BLaER1 (cell line): ENCODE measurements at regions not wholly inside any gene's neighbourhood (a gene's known extent, or its start where the extent isn't known, plus 50 kb on each side); places are given as distances from the start of the nearest gene placed in this dataset.

Experiments used
- H3K27ac ChIP-seq: shearing (Covaris generic); formaldehyde crosslinking; 2 replicates; pipeline ENCODE4 v1.8.1; 2022
- H3K27me3 ChIP-seq: shearing (Covaris generic); formaldehyde crosslinking; 2 replicates; pipeline ENCODE4 v1.8.1; 2022
- H3K36me3 ChIP-seq: shearing (Covaris generic); formaldehyde crosslinking; 2 replicates; pipeline ENCODE4 v1.8.1; 2022
- H3K4me1 ChIP-seq: shearing (Covaris generic); formaldehyde crosslinking; 2 replicates; pipeline ENCODE4 v1.8.1; 2022
- H3K4me2 ChIP-seq: shearing (Covaris generic); formaldehyde crosslinking; 2 replicates; pipeline ENCODE4 v1.8.1; 2022
- H3K4me3 ChIP-seq: shearing (Covaris generic); formaldehyde crosslinking; 2 replicates; pipeline ENCODE4 v1.8.1; 2022
- H3K9ac ChIP-seq: shearing (Covaris generic); formaldehyde crosslinking; 2 replicates; pipeline ENCODE4 v1.8.1; 2022
- H3K9me3 ChIP-seq: shearing (Covaris generic); formaldehyde crosslinking; 2 replicates; pipeline ENCODE4 v1.8.1; 2022
- H4K20me1 ChIP-seq: shearing (Covaris generic); formaldehyde crosslinking; 2 replicates; pipeline ENCODE4 v1.8.1; 2022
- Cebpa-rat ChIP-seq: shearing (Covaris generic); IDR thresholded peaks from 2 replicates; pipeline ENCODE4 v1.8.1; 2022

GRCh38 chr6:169946971-169947370 lies 195.5 kb downstream of the ERMARD start:
- Histone ChIP-seq H3K27me3 (no peaks in the 10 kb centered on the region), H3K9me3 (peaks cover 17% of the 10 kb centered on the region), H3K36me3 (no peaks in the 10 kb centered on the region), H3K27ac (no peak overlapping the region), H4K20me1 (no peaks in the 10 kb centered on the region), H3K4me3 (no peak overlapping the region), H3K4me1 (no peaks in the 10 kb centered on the region), H3K9ac (no peak overlapping the region), H3K4me2 (no peak overlapping the region)
- no peak for TF ChIP-seq Cebpa-rat

GRCh38 chr6:169945117-169945516 lies 193.7 kb downstream of the ERMARD start:
- no peak overlapping the region for H3K9ac ChIP-seq
- H3K36me3 ChIP-seq: no peaks in the 10 kb centered on the region
- TF ChIP-seq Cebpa-rat: no peak

GRCh38 chr6:169944415-169944814 lies 193.0 kb downstream of the ERMARD start:
- H3K27me3 ChIP-seq: no peaks in the 10 kb centered on the region
- H3K9me3 ChIP-seq: peaks cover 17% of the 10 kb centered on the region
- no peaks in the 10 kb centered on the region for H3K4me1 ChIP-seq
- H3K9ac ChIP-seq: no peak overlapping the region
- no peak for TF ChIP-seq Cebpa-rat
- H3K27ac ChIP-seq: no peak overlapping the region
- H4K20me1 ChIP-seq: no peaks in the 10 kb centered on the region
- no peaks in the 10 kb centered on the region for H3K36me3 ChIP-seq
- H3K4me2 ChIP-seq: no peak overlapping the region
- H3K4me3 ChIP-seq: no peak overlapping the region

More at GRCh38 chr6:169945117-169945516, 193.7 kb downstream of the ERMARD start:
- Histone ChIP-seq H3K4me2 (no peak overlapping the region), H4K20me1 (no peaks in the 10 kb centered on the region), H3K27me3 (no peaks in the 10 kb centered on the region), H3K27ac (no peak overlapping the region), H3K4me1 (no peaks in the 10 kb centered on the region), H3K9me3 (peaks cover 17% of the 10 kb centered on the region), H3K4me3 (no peak overlapping the region)

- no peaks in the 10 kb centered on the region for H4K20me1 ChIP-seq
These were observed 192.6 kb downstream of the ERMARD start for GRCh38 chr6:169944061-169944337.

DNA sequence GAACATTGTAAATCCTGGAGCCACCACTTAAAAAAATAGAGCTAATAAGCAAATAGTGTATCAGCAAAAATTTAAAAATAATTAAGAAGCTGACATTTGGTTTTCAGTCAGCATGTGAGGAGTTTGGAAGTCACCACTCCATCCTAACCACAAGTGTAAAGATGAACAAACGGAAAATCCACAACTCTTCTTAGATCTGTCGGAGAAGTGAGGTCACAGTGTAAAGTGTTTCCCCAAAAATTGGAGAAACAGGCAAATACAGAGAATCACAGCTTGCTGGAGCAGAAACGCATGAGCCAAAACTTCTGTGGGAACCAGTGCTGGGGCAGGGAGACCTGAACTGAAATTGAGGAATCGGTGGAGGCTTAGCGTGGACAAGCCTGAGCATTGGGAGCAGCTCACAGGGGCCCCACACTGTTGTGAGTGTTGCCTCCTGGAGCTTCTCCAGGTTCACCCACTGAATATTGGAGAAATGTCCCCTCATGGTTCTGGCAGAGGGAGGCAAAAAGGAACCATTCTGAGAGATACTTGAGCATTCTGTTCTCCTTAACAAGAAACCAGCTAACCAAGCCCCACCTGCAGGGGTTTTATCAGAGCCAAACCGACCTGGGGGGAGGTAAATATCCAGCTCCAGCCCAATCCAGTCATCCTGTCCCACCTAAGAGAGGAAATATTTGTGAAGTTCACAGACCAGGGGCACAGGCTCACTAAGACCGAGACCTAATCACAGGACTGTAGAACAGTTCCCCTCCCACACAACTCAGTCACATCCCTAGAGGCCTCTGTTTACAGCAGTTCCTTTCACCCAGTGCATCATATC lies 192.0 kb downstream of the ERMARD start:
- Histone ChIP-seq H3K36me3 (no peaks in the 10 kb centered on the region), H3K9me3 (peaks cover 17% of the 10 kb centered on the region), H4K20me1 (no peaks in the 10 kb centered on the region), H3K4me2 (no peak overlapping the region), H3K4me1 (no peaks in the 10 kb centered on the region), H3K27ac (no peak overlapping the region), H3K27me3 (no peaks in the 10 kb centered on the region), H3K9ac (no peak overlapping the region), H3K4me3 (no peak overlapping the region)
- no peak for TF ChIP-seq Cebpa-rat

More at GRCh38 chr6:169944061-169944337, 192.6 kb downstream of the ERMARD start:
- no peak for TF ChIP-seq Cebpa-rat
- Histone ChIP-seq H3K9ac (no peak overlapping the region), H3K4me2 (no peak overlapping the region), H3K36me3 (no peaks in the 10 kb centered on the region), H3K4me3 (no peak overlapping the region), H3K27ac (no peak overlapping the region), H3K4me1 (no peaks in the 10 kb centered on the region), H3K9me3 (peaks cover 17% of the 10 kb centered on the region), H3K27me3 (no peaks in the 10 kb centered on the region)

GRCh38 chr6:169942173-169942572 lies 190.8 kb downstream of the ERMARD start:
- Histone ChIP-seq H3K4me1 (no peaks in the 10 kb centered on the region), H3K9me3 (peaks cover 17% of the 10 kb centered on the region), H4K20me1 (no peaks in the 10 kb centered on the region), H3K27ac (no peak overlapping the region), H3K27me3 (no peaks in the 10 kb centered on the region), H3K4me2 (no peak overlapping the region), H3K36me3 (no peaks in the 10 kb centered on the region), H3K4me3 (no peak overlapping the region), H3K9ac (no peak overlapping the region)
- no peak for TF ChIP-seq Cebpa-rat

- no peaks in the 10 kb centered on the region for H3K27me3 ChIP-seq
- H3K4me2 ChIP-seq: no peak overlapping the region
- 0 out of 2 replicates have a peak, but pooled peaks cover 4% of the 10 kb centered on the region for H3K4me1 ChIP-seq
- H3K36me3 ChIP-seq: no peaks in the 10 kb centered on the region
- H3K4me3 ChIP-seq: no peak overlapping the region
- no peak overlapping the region for H3K27ac ChIP-seq
- peaks cover 17% of the 10 kb centered on the region for H3K9me3 ChIP-seq
- no peaks in the 10 kb centered on the region for H4K20me1 ChIP-seq
- no peak for TF ChIP-seq Cebpa-rat
- no peak overlapping the region for H3K9ac ChIP-seq
These were observed 189.3 kb downstream of the ERMARD start for GRCh38 chr6:169940481-169941271.

DNA sequence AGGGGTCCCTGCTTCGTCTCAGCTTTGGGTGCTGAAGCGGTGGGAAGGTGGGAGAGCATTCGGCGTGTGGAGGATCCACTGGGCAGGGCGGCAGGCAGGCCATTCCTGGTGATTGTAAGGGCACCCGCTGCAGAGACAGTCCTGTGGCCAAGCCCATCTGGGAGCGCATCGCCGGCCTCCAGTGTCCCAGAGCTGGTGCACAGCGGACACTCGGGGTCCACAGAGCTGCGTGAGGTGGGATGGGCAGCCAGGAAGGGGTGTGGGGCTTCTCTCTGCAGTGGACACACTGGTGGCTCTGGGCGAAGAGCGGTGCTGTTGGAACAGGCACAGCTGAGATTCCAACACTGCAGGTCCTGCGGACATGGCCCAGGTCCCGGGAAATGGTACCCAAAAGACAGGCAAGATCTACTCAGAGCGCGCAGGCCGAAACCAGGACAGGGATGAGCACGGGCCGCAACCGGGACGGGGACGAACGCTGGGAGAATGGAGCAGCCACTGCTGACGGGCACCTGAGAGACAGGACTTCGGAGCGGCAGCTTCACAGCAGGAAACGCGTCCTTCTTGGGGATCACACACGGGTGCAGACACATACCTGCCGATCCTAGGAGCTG lies 188.2 kb downstream of the ERMARD start:
- H3K9ac ChIP-seq: no peak overlapping the region
- no peak overlapping the region for H3K27ac ChIP-seq
- H4K20me1 ChIP-seq: no peaks in the 10 kb centered on the region
- peaks cover 15% of the 10 kb centered on the region for H3K9me3 ChIP-seq
- no peak overlapping the region for H3K4me3 ChIP-seq
- no peak overlapping the region for H3K4me2 ChIP-seq
- no peak for TF ChIP-seq Cebpa-rat
- peaks cover 13% of the 10 kb centered on the region for H3K4me1 ChIP-seq
- no peaks in the 10 kb centered on the region for H3K36me3 ChIP-seq
- no peaks in the 10 kb centered on the region for H3K27me3 ChIP-seq

DNA sequence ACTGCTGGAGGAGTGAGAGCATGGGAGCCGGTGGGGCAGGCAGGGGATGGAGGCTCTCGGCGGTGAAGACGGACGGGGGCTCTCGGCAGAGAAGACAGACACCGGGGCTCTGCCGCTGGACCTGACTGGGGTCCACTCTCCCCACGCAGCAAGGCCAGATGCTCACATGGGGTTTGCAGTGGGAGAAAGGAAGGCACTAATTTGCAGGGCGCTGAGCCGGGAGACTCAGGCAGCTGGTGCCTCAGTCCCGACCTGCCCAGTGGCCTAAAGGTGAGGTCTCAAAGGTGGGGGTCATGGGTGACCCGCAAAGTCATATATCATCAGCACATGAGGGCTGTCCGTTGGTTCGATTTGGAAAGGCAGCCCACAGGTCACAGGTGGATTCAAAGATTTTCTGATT lies 187.3 kb downstream of the ERMARD start:
- H3K4me1 ChIP-seq: peaks cover 22% of the 10 kb centered on the region
- H3K4me3 ChIP-seq: no peak overlapping the region
- peaks cover 5% of the 10 kb centered on the region for H3K9me3 ChIP-seq
- no peak for TF ChIP-seq Cebpa-rat
- H3K27ac ChIP-seq: no peak overlapping the region
- H3K9ac ChIP-seq: no peak overlapping the region
- H3K27me3 ChIP-seq: no peaks in the 10 kb centered on the region
- H4K20me1 ChIP-seq: no peaks in the 10 kb centered on the region
- no peak overlapping the region for H3K4me2 ChIP-seq
- no peaks in the 10 kb centered on the region for H3K36me3 ChIP-seq

- Histone ChIP-seq H4K20me1 (no peaks in the 10 kb centered on the region), H3K4me3 (no peak overlapping the region), H3K9ac (no peak overlapping the region), H3K27ac (no peak overlapping the region), H3K4me2 (no peak overlapping the region), H3K27me3 (no peaks in the 10 kb centered on the region), H3K36me3 (no peaks in the 10 kb centered on the region), H3K4me1 (peaks cover 27% of the 10 kb centered on the region), H3K9me3 (peaks cover under 1% of the 10 kb centered on the region; the same call in 1 of the 2 replicates)
- TF ChIP-seq Cebpa-rat: no peak
These were observed 186.9 kb downstream of the ERMARD start for GRCh38 chr6:169938262-169938701.
